HG03354 (cell line): ENCODE measurements at regions not wholly inside any gene's neighbourhood (a gene's known extent, or its start where the extent isn't known, plus 50 kb on each side); places are given as distances from the start of the nearest gene placed in this dataset.
"Not testable (repeated sequence)": the region's sequence is repeated elsewhere in the genome, so short reads cannot be mapped to it uniquely, and the experiment has no call there.

ENCODE experiments used
- ATAC-seq: cut with Tn5 transposase; IDR thresholded peaks from one replicate; pipeline ENCODE4 v1.9.1; 2021; ENCODE audit warnings: mild to moderate bottlenecking; ENCODE audit not compliant: unreplicated experiment, poor library complexity, severe bottlenecking

DNA sequence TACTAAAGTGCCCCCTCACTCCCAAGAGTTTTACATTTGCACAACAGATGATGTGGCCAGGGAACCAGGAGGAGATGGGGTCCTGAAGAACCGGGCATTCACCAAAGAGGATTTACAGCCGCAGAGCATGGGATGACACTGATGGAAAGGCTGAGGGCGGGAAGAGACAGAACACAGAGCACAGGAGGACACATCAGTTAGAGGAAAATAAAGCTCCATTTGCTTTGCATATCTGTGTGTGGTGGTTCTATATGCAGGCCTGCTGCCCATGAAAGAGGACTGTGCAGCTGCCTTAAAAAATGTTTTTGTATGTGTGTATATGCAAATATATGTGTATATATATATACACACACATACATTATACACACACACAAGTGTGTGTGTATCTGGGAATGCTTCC lies 320.8 kb upstream of the CHRNA7 start:
- not testable (repeated sequence) for ATAC-seq

DNA sequence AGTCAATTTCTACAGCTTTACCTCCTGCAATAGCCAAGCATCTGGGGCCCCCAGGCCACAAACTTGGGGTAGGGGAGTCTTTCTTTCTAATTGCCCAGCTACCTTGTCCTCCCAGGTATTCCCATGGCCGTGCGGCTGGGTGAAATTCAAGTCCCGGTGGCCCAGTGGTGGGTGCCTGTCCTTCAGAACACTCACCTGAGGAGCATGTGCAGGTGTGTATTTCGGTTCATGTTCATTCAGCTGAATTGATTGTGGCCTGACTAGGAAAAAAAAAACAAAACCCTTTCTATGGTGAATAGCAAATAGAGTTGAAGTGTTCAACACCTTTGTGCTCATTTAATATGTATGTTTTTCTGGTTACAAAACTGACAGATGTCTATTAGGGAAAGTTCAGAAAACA lies 319.5 kb upstream of the CHRNA7 start:
- ATAC-seq = not testable (repeated sequence)

DNA sequence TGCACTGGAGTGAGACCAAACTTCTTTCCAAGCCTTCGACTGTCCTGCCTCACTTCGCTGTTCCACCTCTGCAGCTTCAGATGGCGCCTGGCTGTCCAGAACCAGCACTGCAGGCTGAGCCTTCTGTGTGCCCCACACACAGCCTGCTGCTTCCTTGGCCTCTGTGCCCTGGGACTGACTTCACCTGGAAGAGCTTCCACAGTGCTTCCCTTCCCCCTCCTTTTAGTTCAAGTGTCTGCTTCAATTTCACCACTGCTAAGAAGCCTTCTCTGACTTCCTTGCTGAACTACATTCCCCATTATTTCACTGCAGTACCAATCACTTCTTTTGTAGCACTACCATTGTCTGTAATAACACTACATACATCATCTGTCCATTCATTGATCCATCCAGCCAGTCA lies 315.1 kb upstream of the CHRNA7 start:
- ATAC-seq = not testable (repeated sequence)

DNA sequence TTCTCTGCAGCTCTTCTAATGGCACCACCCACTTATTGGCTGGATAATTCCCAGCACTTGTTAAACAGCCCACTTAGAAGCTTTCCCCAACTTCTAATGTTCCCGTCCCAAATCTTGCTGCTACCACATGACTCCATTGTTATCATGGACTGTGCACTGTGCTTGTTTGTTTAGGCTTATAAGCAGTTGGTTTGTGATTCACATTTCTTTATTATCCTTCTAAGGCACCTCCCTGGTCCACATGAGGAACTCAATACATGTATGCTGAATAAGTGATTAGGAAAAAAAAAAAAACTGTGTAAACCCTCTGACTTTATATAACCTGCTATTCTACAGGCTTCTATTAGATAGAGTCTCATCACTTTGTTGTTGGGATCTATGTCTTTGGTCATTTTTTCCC lies 311.7 kb upstream of the CHRNA7 start:
- not testable (repeated sequence) for ATAC-seq

DNA sequence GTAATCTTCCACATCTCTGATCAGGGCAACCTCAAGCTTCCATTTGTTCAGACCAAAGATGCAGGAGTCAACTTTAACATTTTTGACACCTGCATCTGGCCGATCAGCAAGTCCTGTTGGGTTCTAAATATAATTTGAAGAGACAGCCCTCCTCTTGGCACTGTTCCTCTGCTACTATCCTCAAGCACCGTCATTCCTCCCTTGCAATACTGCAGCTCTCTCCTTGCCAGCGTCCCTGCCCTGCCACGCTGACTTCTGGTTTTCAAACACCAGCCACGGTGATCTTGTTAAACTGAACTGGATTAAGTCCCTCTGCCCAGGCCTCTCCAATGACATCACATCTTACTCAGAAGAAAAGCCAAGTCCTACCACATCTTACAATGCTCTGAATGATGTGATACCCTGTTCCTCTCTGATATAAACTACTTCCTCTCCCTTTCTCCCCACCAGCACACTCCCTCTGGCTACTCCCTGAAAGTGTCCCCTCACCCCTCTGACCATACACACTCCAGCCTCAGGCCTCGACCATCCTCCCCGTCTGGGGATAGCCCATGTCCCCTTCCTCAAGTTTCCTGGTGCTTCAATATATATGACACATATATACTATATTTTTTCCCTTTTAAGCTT lies 310.8 kb upstream of the CHRNA7 start:
- not testable (repeated sequence) for ATAC-seq

DNA sequence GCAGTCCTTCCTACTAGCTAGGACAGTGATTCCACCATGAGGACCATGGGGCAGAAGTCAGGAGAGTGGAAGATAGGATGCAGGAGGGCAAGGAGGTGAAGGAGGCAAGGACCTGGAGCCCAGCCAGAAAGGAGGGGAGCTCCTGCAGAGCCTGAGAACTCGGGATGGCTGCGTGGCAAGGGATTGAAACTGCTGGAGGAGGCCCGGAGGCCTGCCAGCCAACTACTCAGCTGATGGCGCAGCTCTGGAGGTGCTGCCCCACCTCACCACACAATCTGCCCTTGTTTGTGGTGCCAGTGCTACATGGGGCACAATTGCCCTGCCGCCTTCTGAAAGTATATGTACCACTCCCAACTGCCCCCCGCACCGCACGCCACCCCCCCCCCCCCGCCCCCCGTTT lies 307.3 kb upstream of the CHRNA7 start:
- ATAC-seq = not testable (repeated sequence)

DNA sequence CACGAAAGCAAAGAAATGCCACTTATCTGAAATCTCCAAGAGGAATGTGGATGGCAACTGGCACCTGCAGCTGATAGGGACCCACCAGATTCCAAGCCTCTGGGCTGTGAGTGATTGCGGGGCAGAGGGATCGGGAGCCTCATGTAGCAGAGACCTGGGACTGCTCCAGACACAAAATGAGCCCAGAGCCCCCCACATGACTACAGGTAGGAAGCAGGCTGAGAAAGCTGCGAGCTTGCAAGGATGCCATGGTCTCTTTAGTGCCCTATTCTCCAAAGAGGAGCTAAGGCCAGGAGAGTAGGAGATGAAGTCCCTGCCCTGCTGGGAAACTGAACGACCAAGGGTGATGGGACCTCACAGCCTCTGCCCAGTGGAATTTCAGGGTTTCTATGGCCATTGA lies 305.4 kb upstream of the CHRNA7 start:
- ATAC-seq = not testable (repeated sequence)

DNA sequence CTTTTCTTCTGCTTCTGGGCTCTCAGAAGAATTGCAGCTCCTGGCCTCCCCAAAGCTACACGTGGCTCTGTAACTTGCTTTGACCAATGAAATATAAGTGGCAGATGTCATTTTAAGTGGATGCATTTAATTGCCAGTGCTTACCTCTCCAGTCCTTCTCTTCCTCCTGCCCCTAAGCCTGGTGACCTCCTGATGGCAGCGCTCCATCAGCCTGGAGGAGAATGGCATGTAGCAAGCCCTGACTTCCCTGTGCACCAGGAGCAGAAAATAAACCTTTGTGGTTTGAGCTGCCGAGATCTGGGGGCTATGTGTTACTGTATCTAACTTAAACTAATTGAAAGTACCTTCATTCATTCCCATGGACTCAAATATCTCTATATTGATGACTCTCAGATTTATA lies 304.7 kb upstream of the CHRNA7 start:
- ATAC-seq = not testable (repeated sequence)

DNA sequence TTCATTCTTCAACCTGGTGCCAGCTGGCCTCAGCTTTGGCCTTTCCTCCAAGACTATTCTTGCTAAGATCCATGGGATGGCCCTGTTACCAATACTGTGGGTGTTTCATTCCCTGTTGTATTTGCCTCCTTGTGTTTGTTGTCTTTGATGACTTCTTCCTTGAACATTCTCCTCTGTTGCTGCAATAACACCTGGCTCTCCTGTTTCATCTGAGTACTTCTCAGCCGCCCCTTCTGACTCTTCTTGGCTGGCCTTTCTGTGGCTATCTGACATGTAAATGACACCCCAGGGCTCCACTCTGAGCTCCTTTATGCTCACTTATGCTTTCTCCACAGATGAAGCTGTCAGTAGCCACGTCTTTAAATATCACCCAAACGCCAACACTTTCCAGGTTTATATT lies 302.7 kb upstream of the CHRNA7 start:
- ATAC-seq = no peak

DNA sequence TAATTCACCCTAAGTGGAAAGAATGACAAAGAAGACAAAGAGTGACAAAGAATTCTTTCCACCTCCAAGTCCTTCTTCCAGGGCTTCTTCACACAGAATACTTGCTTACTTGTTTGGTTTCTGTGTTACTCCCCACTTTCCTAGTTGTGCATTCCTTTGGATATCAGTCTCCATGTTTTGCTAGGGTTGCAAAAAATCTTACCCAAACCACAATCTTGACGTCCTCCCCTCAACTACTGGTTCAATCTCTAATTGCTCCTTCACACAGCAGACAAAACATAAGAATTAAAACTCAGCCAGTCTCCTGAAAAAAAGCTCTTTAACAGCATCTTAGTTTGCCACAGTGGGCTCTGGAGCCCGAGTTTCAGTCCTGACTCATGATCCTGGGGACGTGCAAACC lies 297.6 kb upstream of the CHRNA7 start:
- ATAC-seq = no peak

DNA sequence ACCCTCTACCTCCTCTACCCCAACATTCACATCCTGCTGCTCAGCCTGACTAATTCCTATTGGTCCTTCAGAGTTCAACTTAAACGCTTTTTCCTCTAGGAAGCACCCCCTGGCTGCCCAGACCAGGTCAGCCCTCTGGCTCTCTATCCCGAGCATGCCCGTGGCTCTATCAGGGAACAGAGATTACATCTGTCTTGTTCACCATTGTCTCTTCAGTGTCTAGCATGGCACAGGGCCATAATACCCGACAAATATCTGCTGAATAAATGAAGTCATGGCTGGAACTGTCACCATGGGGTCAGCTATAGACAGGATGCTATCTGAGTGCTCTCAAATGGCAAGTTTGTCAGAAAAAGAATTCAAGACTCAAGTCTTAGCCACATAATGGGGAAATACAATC lies 296.9 kb upstream of the CHRNA7 start:
- ATAC-seq = no peak

DNA sequence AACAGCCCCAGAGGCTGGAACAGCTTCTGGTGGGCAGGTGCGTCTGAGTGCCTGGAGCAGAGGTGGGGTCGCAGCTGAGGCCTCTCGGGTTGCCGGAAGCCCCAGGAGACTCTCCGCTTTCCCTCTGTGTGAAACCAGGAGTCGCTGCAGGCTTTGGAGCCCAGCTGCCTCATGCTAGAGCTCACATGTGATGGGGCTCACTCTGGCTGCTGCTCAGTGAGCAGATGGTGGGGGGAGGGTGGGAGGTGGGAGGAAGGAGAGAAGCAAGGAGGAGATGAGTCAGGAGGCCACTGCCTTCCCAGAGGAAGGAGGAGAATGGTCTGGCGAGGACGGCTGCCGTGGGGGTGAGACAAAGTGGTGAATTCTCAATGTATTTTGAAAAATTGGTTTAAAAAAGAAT lies 290.1 kb upstream of the CHRNA7 start:
- ATAC-seq = no peak

DNA sequence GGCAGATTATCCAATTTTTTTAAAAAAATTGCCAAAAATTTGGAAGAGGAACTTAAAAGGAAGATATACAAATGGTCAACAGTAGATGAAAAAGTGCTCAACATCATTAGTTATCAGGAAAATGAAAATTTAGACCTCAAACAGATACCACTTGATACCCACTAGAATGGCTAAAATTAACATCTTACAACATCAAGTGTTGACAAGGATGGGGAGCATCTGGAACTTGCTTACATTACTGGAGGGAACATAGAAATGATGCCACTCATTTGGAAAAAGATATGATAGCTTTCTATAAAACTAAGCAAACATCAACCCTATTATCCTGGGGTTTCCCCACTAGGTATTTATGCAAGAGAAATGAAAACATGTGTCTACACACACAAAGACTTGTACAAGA lies 284.5 kb upstream of the CHRNA7 start:
- ATAC-seq = no peak

DNA sequence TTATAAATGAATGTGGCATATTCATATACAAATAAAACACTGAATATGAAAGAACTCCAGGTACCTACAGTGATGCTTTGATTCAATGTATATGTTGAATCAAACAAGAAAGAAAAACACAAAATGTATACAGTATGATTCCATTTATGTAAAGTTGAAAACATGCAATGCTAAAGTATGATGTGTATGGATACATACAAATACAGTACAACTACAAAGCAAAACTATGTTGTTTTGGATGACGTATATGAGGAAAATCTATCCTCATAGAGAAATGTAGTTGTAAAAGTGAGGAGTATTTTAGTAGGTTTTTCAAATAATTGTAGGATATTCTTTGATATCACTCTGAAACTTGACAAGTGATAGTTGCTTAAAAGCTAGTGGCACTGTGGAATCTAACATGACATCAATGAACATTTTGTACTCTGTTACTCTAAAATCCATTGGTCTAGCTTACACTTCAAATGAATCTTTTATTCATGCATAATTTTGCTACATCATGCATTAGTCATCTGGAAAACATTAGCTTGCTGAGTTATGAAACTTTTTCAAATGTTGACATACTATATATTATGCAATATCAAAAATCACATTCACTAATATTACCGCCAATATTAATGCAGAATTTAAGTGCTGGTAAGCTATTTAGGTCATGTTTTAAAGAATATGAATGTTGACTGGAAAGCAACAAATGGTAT lies 278.1 kb upstream of the CHRNA7 start:
- ATAC-seq = no peak

DNA sequence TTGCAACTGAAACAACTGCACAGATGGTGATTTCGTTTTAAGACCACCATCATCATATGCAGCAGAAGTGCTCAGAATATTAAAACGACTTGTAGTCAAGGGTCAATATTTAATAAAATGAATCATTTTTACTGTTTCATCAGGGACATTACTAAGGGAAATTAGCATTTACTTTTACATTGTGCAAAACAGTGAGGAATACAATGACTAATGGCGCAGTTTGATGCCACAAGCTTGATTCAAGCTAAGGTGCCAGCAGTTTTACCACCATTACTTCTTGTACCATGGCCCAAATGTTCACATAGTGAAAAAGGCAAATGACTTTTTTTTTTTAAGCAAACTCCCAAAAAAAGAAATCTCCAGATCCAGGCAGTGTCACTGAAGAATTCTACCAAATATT lies 277.4 kb upstream of the CHRNA7 start:
- no peak for ATAC-seq

DNA sequence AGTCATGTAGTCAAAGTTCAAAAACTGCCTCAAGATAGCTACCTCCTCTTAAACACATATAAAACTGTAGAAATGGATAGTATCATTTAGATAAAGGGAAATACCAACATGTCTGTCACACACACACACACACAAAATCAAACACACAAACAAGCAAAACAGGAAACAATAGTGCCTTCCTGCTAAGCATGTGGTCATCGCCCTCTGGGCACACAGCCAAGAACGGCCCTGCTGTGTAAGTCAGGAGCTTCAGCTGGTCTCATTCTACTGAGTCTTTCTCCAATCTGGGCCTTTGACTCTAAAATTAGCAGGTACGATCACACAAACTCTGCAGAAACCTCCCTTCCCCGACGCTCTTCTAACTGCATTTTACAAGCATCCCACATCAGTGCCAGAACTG lies 272.2 kb upstream of the CHRNA7 start:
- ATAC-seq = no peak

DNA sequence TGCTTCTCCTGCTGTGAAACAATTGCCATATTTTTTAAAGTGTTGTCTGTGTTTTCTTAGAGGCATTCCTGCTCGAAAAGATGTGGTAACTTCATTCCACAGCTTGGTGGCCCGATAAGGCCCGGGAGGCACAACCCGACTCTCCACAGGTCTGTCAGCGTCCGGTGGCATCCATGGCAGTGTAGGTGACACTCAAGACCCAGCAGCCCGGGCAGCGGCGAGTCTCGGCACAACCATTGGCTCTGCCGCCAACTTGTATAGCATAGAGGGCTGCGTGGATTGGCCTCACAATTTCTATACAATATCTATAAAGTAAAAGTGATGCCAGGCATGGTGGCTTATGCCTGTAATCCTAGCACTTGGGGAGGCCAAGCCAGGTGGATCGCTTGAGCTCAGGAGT lies 262.3 kb upstream of the CHRNA7 start:
- ATAC-seq = no peak

DNA sequence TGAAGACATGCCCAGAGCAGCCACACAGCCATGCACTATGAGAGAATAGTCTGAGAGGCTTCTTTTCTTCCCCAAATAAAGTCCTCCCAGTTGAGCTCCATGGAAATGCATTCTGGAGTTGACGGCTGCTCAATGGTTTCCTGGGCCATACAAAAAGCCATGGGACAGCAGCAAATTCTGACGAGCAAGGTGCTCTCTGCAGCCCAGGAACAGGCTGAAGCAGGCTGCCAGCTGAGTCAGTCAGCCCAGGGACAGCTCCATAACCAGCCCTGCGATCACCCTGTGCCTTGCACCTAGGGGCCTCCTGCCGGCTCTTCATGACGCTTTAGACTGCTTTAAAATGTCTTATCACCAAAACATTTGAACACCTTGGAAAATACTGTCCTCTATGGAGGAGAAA lies 256.3 kb upstream of the CHRNA7 start:
- ATAC-seq = no peak

DNA sequence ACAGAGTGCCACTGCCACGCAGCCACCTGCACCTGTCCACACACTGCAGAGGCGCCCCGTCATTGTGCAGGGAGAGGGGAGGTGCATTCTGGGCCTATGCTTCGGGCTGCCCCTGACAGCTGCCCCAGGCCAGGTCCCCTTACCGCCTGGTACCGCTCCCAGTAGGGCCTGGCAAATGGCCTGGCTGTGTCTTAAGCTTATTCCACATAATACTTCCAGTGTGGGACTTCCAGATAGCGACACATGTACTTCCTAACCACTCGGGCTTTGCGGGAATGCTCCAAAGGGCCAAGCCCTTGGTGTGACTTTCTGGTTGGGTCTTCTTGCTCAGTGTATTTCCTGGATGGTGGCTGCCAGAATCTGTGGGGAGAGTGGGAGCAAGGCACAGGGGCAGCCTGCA lies 254.3 kb upstream of the CHRNA7 start:
- ATAC-seq = no peak

DNA sequence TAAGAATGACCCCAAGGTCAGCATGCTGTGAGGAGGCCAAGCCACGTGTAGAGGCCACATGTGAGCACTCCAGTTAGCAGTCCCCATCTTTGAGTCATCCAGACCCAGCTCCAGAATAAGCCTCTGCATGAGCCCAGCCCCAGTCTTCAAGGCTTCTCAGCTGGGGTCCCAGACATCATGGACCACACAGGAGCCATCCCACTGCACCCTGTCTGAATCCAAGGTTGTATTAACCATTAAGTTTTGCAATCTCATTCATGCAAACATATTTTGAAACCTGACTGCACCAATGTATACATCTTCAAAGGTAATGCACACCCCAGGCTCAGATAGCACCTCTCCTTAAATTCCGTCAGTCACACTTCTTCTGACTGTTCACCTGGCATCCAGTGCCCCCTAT lies 249.1 kb upstream of the CHRNA7 start:
- ATAC-seq = no peak

DNA sequence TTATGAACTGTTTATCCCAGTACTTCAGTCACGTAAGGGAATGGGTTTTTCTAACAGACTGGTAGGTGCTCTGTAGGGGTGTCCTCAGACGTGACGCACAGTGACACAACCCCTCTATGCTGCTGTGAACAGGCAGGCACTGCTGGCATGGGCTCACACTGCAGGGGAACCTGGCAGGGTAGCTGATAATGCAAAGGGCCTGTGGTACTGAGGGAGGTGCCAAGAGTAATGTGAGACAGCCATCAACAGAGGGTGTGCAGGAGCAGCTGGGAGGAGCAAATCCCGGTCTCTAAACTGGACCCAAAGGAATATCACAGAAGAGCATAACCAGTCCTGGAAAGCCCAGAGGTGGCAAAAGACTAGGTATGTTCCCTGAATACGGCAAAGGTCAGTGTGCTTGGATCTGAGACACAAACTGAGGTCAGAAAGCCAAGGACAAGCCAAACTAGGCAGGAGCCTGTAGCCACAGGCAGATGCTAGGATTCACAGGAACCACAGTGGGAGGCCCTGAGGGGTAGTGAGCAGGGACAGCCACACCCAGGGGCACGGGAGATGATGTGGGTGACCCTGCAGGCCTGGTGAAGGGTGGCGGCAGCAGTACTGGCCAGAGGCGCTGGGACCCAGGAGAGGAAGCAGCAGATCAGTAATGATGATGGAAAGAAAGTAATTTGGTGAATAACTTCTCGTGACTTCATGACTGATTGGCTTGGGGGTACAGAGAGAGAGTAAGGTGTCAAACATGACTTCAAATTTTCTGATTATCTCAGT lies 248.1 kb upstream of the CHRNA7 start:
- ATAC-seq = no peak
